ENCODE measurements at regions not wholly inside any gene's neighbourhood (a gene's known extent, or its start where the extent isn't known, plus 50 kb on each side); places are given as distances from the start of the nearest gene placed in this dataset.

DNA sequence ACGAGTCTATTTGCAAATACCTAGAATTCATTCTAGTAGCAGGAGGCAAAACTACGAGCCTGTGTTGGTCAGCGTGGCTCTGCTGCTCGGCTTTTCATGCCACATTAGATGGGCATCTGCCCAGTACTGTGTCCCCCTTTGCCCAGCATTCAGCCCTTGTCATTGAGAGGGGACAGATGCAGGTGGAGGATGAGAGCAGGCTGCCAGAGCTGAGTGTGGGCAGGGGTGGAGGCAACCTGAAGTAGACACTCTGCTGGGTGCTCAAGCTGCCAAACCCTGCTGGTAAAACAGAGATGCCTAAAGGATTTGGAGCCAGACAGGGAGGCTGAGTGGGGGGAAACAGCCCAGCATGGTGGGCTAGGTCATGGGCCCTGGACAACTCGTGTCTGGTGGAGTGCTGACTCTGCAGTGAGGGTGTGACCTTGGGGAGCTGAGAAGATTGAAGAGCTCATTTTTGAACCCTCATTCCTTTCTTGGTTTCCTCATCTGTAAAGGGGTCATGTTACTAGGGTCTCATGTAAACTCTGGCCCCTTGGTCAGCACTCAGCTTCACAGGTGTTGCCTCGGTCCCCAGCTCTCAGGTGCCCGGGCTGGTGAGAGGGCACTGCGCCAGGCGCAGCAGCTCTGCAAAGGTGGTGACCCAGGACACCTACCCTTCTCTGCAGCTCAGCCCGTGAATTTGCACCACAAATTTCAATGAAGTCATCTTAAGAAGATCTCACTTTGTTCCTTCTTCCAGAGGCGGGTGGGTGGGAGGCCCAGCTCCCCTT is 64.2 kb upstream of the BHLHE23 start:
- H3K27me3 ChIP-seq (ENCODE audit: control insufficient read depth in 4 of 4, insufficient read depth in 4 of 4, low read length in 3 of 4), result peaks cover 4 to 11% (median 5%) of the 10 kb centered on the region in 4 donors
- DNase-seq (ENCODE audit: low spot score), result no peak
- TF ChIP-seq NR2F2 (IDR thresholded peaks at IDR 0.05) (no peak), RXRA (IDR thresholded peaks at IDR 0.05) (no peak), RAD21 (IDR thresholded peaks at IDR 0.05) (no peak), HNF4A (conservative IDR thresholded peaks at IDR 0.05) (no peak), YY1 (IDR thresholded peaks at IDR 0.05) (no peak), FOXA1 (IDR thresholded peaks at IDR 0.05) (no peak)
- TF ChIP-seq, protein P1, sequence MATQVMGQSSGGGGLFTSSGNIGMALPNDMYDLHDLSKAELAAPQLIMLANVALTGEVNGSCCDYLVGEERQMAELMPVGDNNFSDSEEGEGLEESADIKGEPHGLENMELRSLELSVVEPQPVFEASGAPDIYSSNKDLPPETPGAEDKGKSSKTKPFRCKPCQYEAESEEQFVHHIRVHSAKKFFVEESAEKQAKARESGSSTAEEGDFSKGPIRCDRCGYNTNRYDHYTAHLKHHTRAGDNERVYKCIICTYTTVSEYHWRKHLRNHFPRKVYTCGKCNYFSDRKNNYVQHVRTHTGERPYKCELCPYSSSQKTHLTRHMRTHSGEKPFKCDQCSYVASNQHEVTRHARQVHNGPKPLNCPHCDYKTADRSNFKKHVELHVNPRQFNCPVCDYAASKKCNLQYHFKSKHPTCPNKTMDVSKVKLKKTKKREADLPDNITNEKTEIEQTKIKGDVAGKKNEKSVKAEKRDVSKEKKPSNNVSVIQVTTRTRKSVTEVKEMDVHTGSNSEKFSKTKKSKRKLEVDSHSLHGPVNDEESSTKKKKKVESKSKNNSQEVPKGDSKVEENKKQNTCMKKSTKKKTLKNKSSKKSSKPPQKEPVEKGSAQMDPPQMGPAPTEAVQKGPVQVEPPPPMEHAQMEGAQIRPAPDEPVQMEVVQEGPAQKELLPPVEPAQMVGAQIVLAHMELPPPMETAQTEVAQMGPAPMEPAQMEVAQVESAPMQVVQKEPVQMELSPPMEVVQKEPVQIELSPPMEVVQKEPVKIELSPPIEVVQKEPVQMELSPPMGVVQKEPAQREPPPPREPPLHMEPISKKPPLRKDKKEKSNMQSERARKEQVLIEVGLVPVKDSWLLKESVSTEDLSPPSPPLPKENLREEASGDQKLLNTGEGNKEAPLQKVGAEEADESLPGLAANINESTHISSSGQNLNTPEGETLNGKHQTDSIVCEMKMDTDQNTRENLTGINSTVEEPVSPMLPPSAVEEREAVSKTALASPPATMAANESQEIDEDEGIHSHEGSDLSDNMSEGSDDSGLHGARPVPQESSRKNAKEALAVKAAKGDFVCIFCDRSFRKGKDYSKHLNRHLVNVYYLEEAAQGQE (IDR thresholded peaks at IDR 0.05), result no peak
- H3K4me3 ChIP-seq (ENCODE audit: low read depth in 1 of 3, low read length in 3 of 3), result no peak overlapping the region
- no peak overlapping the region for H3K9ac ChIP-seq (ENCODE audit: low read depth in 1 of 2, low read length in 2 of 2)
- no peaks in the 10 kb centered on the region for H3K36me3 ChIP-seq (ENCODE audit: control insufficient read depth in 4 of 4, insufficient read depth in 3 of 4, low read depth in 1 of 4, low read length in 3 of 4)
- H3K27ac ChIP-seq (ENCODE audit: low read depth in 1 of 2, low read length in 2 of 2), result no peak overlapping the region
- WGBS, result 81% methylated on average over 11 of the region's 11 CpGs
- H3K9me3 ChIP-seq (ENCODE audit: control insufficient read depth in 4 of 4, low read length in 3 of 4), result peaks cover 0 to 10% (median 0%) of the 10 kb centered on the region in 4 donors
- peaks cover 0 to 3% (median 0%) of the 10 kb centered on the region in 4 donors for H3K4me1 ChIP-seq (ENCODE audit: control insufficient read depth in 4 of 4, insufficient read depth in 4 of 4, low read length in 3 of 4)

DNA sequence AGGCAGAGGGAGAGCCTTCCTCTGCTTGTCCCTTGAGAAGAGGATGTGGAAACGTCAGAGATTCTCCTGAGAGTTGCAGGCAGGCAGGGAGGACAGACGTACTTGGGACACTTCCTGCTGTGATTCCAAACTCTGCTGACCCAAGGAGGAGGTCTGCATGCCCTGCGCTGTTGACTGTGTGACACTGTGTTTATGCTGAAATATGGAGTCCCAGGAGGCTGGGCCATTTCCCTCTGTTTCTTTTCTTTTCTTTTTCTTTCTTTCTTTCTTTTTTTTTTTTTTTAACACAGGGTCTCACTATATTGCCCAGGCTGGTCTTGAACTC is 63.5 kb upstream of the BHLHE23 start:
- H3K36me3 ChIP-seq (ENCODE audit: control insufficient read depth in 4 of 4, insufficient read depth in 3 of 4, low read depth in 1 of 4, low read length in 3 of 4), result no peaks in the 10 kb centered on the region
- no peak overlapping the region for H3K9ac ChIP-seq (ENCODE audit: low read depth in 1 of 2, low read length in 2 of 2)
- no peak for DNase-seq (ENCODE audit: low spot score)
- peaks cover 4 to 8% (median 5%) of the 10 kb centered on the region in 4 donors for H3K27me3 ChIP-seq (ENCODE audit: control insufficient read depth in 4 of 4, insufficient read depth in 4 of 4, low read length in 3 of 4)
- no peak overlapping the region for H3K4me3 ChIP-seq (ENCODE audit: low read depth in 1 of 3, low read length in 3 of 3)
- H3K9me3 ChIP-seq (ENCODE audit: control insufficient read depth in 4 of 4, low read length in 3 of 4), result peaks cover 0 to 7% (median 0%) of the 10 kb centered on the region in 4 donors
- peaks cover 0 to 3% (median 0%) of the 10 kb centered on the region in 4 donors for H3K4me1 ChIP-seq (ENCODE audit: control insufficient read depth in 4 of 4, insufficient read depth in 4 of 4, low read length in 3 of 4)
- no peak overlapping the region for H3K27ac ChIP-seq (ENCODE audit: low read depth in 1 of 2, low read length in 2 of 2)
- TF ChIP-seq RXRA (IDR thresholded peaks at IDR 0.05) (no peak), GABPA (IDR thresholded peaks at IDR 0.05 in 1 of 2, conservative IDR thresholded peaks at IDR 0.05 in 1 of 2) (no peak), FOXA1 (IDR thresholded peaks at IDR 0.05) (no peak), EGR1 (IDR thresholded peaks at IDR 0.05; ENCODE audit: low read depth in 2 of 2) (no peak), SP1 (IDR thresholded peaks at IDR 0.05) (no peak), TAF1 (conservative IDR thresholded peaks at IDR 0.05) (no peak), HNF4A (conservative IDR thresholded peaks at IDR 0.05) (no peak), FOXA2 (IDR thresholded peaks at IDR 0.05) (no peak)
- TF ChIP-seq, protein P2, sequence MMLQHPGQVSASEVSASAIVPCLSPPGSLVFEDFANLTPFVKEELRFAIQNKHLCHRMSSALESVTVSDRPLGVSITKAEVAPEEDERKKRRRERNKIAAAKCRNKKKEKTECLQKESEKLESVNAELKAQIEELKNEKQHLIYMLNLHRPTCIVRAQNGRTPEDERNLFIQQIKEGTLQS (IDR thresholded peaks at IDR 0.05), result no peak
- TF ChIP-seq, protein P1 (IDR thresholded peaks at IDR 0.05), result no peak
- 40% methylated on average over 3 of the region's 3 CpGs for WGBS
